HepG2 (cell line): ENCODE measurements at regions not wholly inside any gene's neighbourhood (a gene's known extent, or its start where the extent isn't known, plus 50 kb on each side); places are given as distances from the start of the nearest gene placed in this dataset.

Source experiments
- ATAC-seq: fragments of 200-7000 bp; cut with Tn5 transposase; 3 replicates; pipeline ENCODE4 v1.9.1; 2020; ENCODE audit warnings: mild to moderate bottlenecking, moderate library complexity
- BruUV-seq: library from RNA; stranded (reverse); fragments of 400-500 nt; replicated peaks from 2 replicates; lab custom pipeline; 2021; lab: Mats Ljungman, UMichigan
- CTCF ChIA-PET: fragments of 300-600 bp; formaldehyde crosslinking; extraction: SDS; loops from one replicate; lab custom pipeline; 2021; ENCODE audit warnings: low total read pairs, inconsistent platforms, low intra/inter-chr PET ratio; lab: Yijun Ruan, JAX
- POLR2A ChIA-PET: fragments of 350-600 bp; sonication (Branson Sonifier 250); formaldehyde crosslinking; loops from one replicate; lab custom pipeline; 2020; ENCODE audit warnings: antibody characterized with exemption, inconsistent platforms; lab: Yijun Ruan, JAX
- DNase-seq: peaks from one replicate; pipeline ENCODE4 v3.0.0-alpha.2; 2015; ENCODE audit warnings: low spot score
- FAIRE-seq: peaks from 3 replicates; lab custom pipeline; 2011; peaks lifted over from hg19 to GRCh38; lab: Jason Lieb, UNC
- H2AFZ ChIP-seq: one replicate; pipeline ENCODE4 v1.6.1; 2011; ENCODE audit warnings: low read length, inconsistent platforms
- H3K27ac ChIP-seq: fragments of 300-600 bp; 3 replicates; pipeline ENCODE4 v1.8.0; 2011; ENCODE audit warnings: mixed run types, mild to moderate bottlenecking, mixed read lengths, low read length, inconsistent platforms; ENCODE audit not compliant: insufficient read depth; ENCODE audit errors: extremely low read length
- H3K27me3 ChIP-seq, 2 experiments: fragments of 200-600 bp in 1 of 2; 2 replicates in 1 of 2; 3 replicates in 1 of 2; pipeline versions ENCODE4 v1.6.0 to v1.8.0; 2011; ENCODE audit warnings: low read length in 2 of 2, mild to moderate bottlenecking in 2 of 2, moderate library complexity in 2 of 2, inconsistent platforms in 1 of 2; ENCODE audit not compliant: insufficient read depth in 2 of 2, control insufficient read depth in 1 of 2
- H3K36me3 ChIP-seq, 2 experiments: fragments of 200-600 bp in 1 of 2; replicated peaks in 1 of 2; 2 replicates in 1 of 2; 3 replicates in 1 of 2; pipeline versions ENCODE4 v1.5.1 to v1.8.0; 2011; ENCODE audit warnings: low read length in 2 of 2, inconsistent platforms in 1 of 2; ENCODE audit not compliant: insufficient read depth in 2 of 2, control insufficient read depth in 1 of 2
- H3K4me1 ChIP-seq: 2 replicates; pipeline ENCODE4 v1.5.1; 2012; ENCODE audit warnings: low read length, inconsistent platforms; ENCODE audit not compliant: insufficient read depth
- H3K4me2 ChIP-seq: 2 replicates; pipeline ENCODE4 v1.6.0; 2011; ENCODE audit warnings: low read depth, low read length, inconsistent platforms
- H3K4me3 ChIP-seq, 3 experiments: fragments of 200-600 bp in 1 of 3; sonication (generic), shearing (Covaris generic) in 1 of 3; replicated peaks in 1 of 3; 2 replicates each; pipeline ENCODE4 v1.5.1; 2011 to 2016; ENCODE audit warnings: low read length in 3 of 3, inconsistent platforms in 2 of 3, low read depth in 2 of 3, mild to moderate bottlenecking in 2 of 3, control low read depth in 1 of 3, mixed read lengths in 1 of 3; ENCODE audit not compliant: insufficient read depth in 1 of 3
- H3K79me2 ChIP-seq: one replicate; pipeline ENCODE4 v1.6.1; 2011; ENCODE audit warnings: low read length, inconsistent platforms; ENCODE audit not compliant: insufficient read depth
- H3K9ac ChIP-seq: 2 replicates; pipeline ENCODE4 v1.6.0; 2011; ENCODE audit warnings: mild to moderate bottlenecking, low read depth, low read length, inconsistent platforms; ENCODE audit not compliant: insufficient read depth
- H3K9me3 ChIP-seq: 2 replicates; pipeline ENCODE4 v1.5.1; 2012; ENCODE audit warnings: mild to moderate bottlenecking, low read length
- H4K20me1 ChIP-seq: 2 replicates; pipeline ENCODE4 v1.6.0; 2011; ENCODE audit warnings: inconsistent platforms, mild to moderate bottlenecking, low read length, moderate library complexity; ENCODE audit not compliant: insufficient read depth
- BRF2 ChIP-seq: sonication (generic); formaldehyde crosslinking; IDR thresholded peaks from 2 replicates; pipeline ENCODE4 v1.8.1; 2022; ENCODE audit warnings: mild to moderate bottlenecking, missing genetic modification reagents
- ETV5 ChIP-seq: IDR thresholded peaks from 2 replicates; pipeline ENCODE4 v1.6.1; 2018; ENCODE audit warnings: missing biosample characterization, missing genetic modification reagents, inconsistent platforms, borderline replicate concordance
- KMT2A ChIP-seq: sonication (generic); formaldehyde crosslinking; IDR thresholded peaks from 2 replicates; pipeline ENCODE4 v1.4.0; 2020; ENCODE audit warnings: missing genetic modification reagents
- MAFK ChIP-seq, 2 experiments: IDR thresholded peaks in 1 of 2; conservative IDR thresholded peaks in 1 of 2; 2 replicates each; pipeline ENCODE4 v1.6.1; 2011; ENCODE audit warnings: improper control_type of control experiment in 2 of 2, low read length in 2 of 2
- PRDM4 ChIP-seq: sonication (generic); formaldehyde crosslinking; IDR thresholded peaks from 2 replicates; pipeline ENCODE4 v1.9.0; 2021; ENCODE audit warnings: missing genetic modification reagents, borderline replicate concordance
- SIN3B ChIP-seq: fragments of 150-350 bp; IDR thresholded peaks from 2 replicates; pipeline ENCODE4 v1.6.1; 2014; ENCODE audit warnings: low read length
- SNAI1 ChIP-seq: sonication (generic); formaldehyde crosslinking; IDR thresholded peaks from 2 replicates; pipeline ENCODE4 v1.5.0; 2020; ENCODE audit warnings: mild to moderate bottlenecking, missing genetic modification reagents, borderline replicate concordance
- THAP11 ChIP-seq: IDR thresholded peaks from 2 replicates; pipeline ENCODE4 v1.6.1; 2016; ENCODE audit warnings: missing biosample characterization, missing genetic modification reagents
- THYN1 ChIP-seq: sonication (generic); formaldehyde crosslinking; IDR thresholded peaks from 2 replicates; pipeline ENCODE4 v1.8.1; 2023; ENCODE audit warnings: low read depth, mild to moderate bottlenecking, moderate library complexity, missing genetic modification reagents, borderline replicate concordance
- XRCC5 ChIP-seq: fragments of 200-400 bp; formaldehyde crosslinking; optimal IDR thresholded peaks from 2 replicates; pipeline ENCODE3; 2017; ENCODE audit warnings: mild to moderate bottlenecking, low read length
- YEATS2 ChIP-seq: sonication (generic); formaldehyde crosslinking; IDR thresholded peaks from 2 replicates; pipeline ENCODE4 v1.4.0; 2020; ENCODE audit warnings: missing genetic modification reagents, borderline replicate concordance
- ZFP91 ChIP-seq: sonication (generic); formaldehyde crosslinking; IDR thresholded peaks from 2 replicates; pipeline ENCODE4 v1.9.0; 2022; ENCODE audit warnings: missing genetic modification reagents, mild to moderate bottlenecking, borderline replicate concordance
- ZMYM3 ChIP-seq: sonication (generic); formaldehyde crosslinking; IDR thresholded peaks from 2 replicates; pipeline ENCODE4 v1.5.1; 2020; ENCODE audit warnings: mild to moderate bottlenecking, missing genetic modification reagents
- ZNF124 ChIP-seq: sonication (generic); formaldehyde crosslinking; IDR thresholded peaks from 2 replicates; pipeline ENCODE4 v1.4.0; 2020; ENCODE audit warnings: missing genetic modification reagents
- ZNF136 ChIP-seq: sonication (generic); formaldehyde crosslinking; IDR thresholded peaks from 2 replicates; pipeline ENCODE4 v1.8.1; 2022; ENCODE audit warnings: low read depth, mild to moderate bottlenecking, moderate library complexity, missing genetic modification reagents
- ZNF317 ChIP-seq: sonication (generic); formaldehyde crosslinking; IDR thresholded peaks from 2 replicates; pipeline ENCODE4 v1.5.0; 2020; ENCODE audit warnings: mild to moderate bottlenecking, missing genetic modification reagents
- ZNF33B ChIP-seq: sonication (generic); formaldehyde crosslinking; IDR thresholded peaks from 2 replicates; pipeline ENCODE4 v1.5.1; 2020; ENCODE audit warnings: mild to moderate bottlenecking, missing genetic modification reagents
- ZNF382 ChIP-seq: sonication (generic); formaldehyde crosslinking; IDR thresholded peaks from 2 replicates; pipeline ENCODE4 v1.5.0; 2020; ENCODE audit warnings: missing genetic modification reagents, mild to moderate bottlenecking, borderline replicate concordance
- in situ Hi-C: cut with HindIII; loops from 2 replicates; pipeline ENCODE4 v1.10.0; 2017; ENCODE audit warnings: low pct_unique_long_range_greater_than_20kb; ENCODE audit not compliant: extremely low pct_ligation_motif_present
- intact Hi-C: fragments of 100-400 bp; cut with micrococcal nuclease; formaldehyde crosslinking; loops from one replicate; pipeline ENCODE4 v1.10.0; 2022; ENCODE audit not compliant: unreplicated experiment

GRCh38 chr5:16013334-16014065, 166.1 kb downstream of the MARCHF11 start (continued):
- TF ChIP-seq BRF2 (CRISPR knock-in tag) (no peak), MAFK (conservative IDR thresholded peaks at IDR 0.05 in 1 of 2, IDR thresholded peaks at IDR 0.05 in 1 of 2; ENCODE audit: low read length in 2 of 2) (no peak), THYN1 (CRISPR knock-in tag) (no peak), PRDM4 (no peak), KMT2A (no peak), XRCC5 (no peak)

- ATAC-seq = no peak
- ChIA-PET POLR2A (no interaction called here), CTCF (no interaction called here)
- Histone ChIP-seq H3K9ac (no peak overlapping the region), H3K36me3 (no peaks in the 10 kb centered on the region), H3K4me3 (no peak overlapping the region), H3K9me3 (peaks cover 90% of the 10 kb centered on the region), H3K27me3 (no peaks in the 10 kb centered on the region), H3K4me2 (no peak overlapping the region), H4K20me1 (no peaks in the 10 kb centered on the region), H3K27ac (no peak overlapping the region), H2AFZ (no peak overlapping the region), H3K79me2 (no peaks in the 10 kb centered on the region), H3K4me1 (no peaks in the 10 kb centered on the region)
- no peak for FAIRE-seq
- DNase-seq = no peak
- intact Hi-C loops = no loop called here
- in situ Hi-C loops = no loop called here
- BruUV-seq = no TSS peak
- TF ChIP-seq ZNF382 (CRISPR knock-in tag) (no peak), ZNF124 (CRISPR knock-in tag) (no peak), ETV5 (CRISPR knock-in tag) (no peak), ZFP91 (CRISPR knock-in tag) (no peak), THAP11 (CRISPR knock-in tag) (no peak), YEATS2 (CRISPR knock-in tag) (no peak), SNAI1 (no peak), ZMYM3 (CRISPR knock-in tag) (no peak), ZNF33B (CRISPR knock-in tag) (no peak), ZNF317 (CRISPR knock-in tag) (no peak), SIN3B (no peak), ZNF136 (CRISPR knock-in tag) (no peak)
Measured at GRCh38 chr5:16009256-16009655, 170.3 kb downstream of the MARCHF11 start.
